ENCODE measurements at regions not wholly inside any gene's neighbourhood (a gene's known extent, or its start where the extent isn't known, plus 50 kb on each side); places are given as distances from the start of the nearest gene placed in this dataset.

DNA sequence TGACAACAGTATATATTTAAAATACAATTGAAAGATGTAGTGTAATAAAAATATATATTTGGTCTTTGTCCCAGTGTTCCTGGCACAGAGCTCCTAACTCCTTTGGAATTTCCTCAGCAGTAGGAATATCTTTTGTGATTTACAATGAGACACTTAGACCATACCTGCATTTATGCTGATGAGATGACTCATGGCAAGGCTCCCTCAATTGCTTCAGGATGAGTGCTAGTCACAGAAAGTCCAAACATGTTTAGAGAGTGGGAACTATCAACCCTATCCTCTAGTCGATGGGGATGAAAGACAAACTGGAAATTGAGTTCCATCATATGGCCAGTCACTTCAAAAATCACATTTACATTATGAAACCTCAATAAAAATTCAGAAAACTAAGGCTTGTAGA, 588.3 kb upstream of the LMCD1 start:
- Histone ChIP-seq H2AK5ac (ENCODE audit: low read depth, low read length) (no peak overlapping the region), H3K4me1 (ENCODE audit: control insufficient read depth, insufficient read depth, low read length) (no peaks in the 10 kb centered on the region), H4K91ac (ENCODE audit: insufficient read depth, low read depth, low read length) (no peak overlapping the region), H4K8ac (ENCODE audit: low read depth in 2 of 2, low read length in 2 of 2) (no peak overlapping the region), H3K9me3 (ENCODE audit: control insufficient read depth, insufficient read depth, low read length) (peaks cover 22% of the 10 kb centered on the region), H4K5ac (ENCODE audit: low read depth, low read length) (no peak overlapping the region), H2BK20ac (ENCODE audit: low read depth, low read length) (no peak overlapping the region), H2BK5ac (ENCODE audit: low read depth, low read length, poor library complexity, severe bottlenecking) (no peak overlapping the region), H3K4me2 (ENCODE audit: low read depth, low read length) (no peak overlapping the region), H3K9ac (ENCODE audit: low read depth, low read length) (no peak overlapping the region), H2BK120ac (ENCODE audit: low read depth, low read length) (no peak overlapping the region), H3K14ac (replicated peaks; ENCODE audit: low read depth, low read length) (no peak overlapping the region), H3K4ac (ENCODE audit: low read depth, low read length) (no peak overlapping the region), H3K79me1 (ENCODE audit: low read depth in 1 of 2, low read length in 2 of 2) (no peaks in the 10 kb centered on the region), H3K27ac (ENCODE audit: insufficient read depth, low read length) (no peak overlapping the region), H3K36me3 (ENCODE audit: control insufficient read depth, insufficient read depth, low read length) (no peaks in the 10 kb centered on the region), H3K56ac (ENCODE audit: extremely low read depth, insufficient read depth, low read length) (no peak overlapping the region), H3K4me3 (ENCODE audit: insufficient read depth, low read depth, low read length) (no peak overlapping the region), H2AK9ac (replicated peaks; ENCODE audit: low read depth, low read length, poor library complexity) (no peak overlapping the region), H2BK15ac (ENCODE audit: low read depth, low read length) (no peak overlapping the region), H3K9me1 (ENCODE audit: insufficient read depth, low read length) (no peaks in the 10 kb centered on the region), H3K27me3 (ENCODE audit: control insufficient read depth, insufficient read depth, low read length) (no peaks in the 10 kb centered on the region), H4K20me1 (ENCODE audit: insufficient read depth, low read length) (no peaks in the 10 kb centered on the region), H3K18ac (ENCODE audit: low read depth, low read length) (no peak overlapping the region), H2AFZ (replicated peaks; ENCODE audit: low read length, poor library complexity) (no peak overlapping the region), H3K23ac (ENCODE audit: low read depth, low read length) (no peak overlapping the region)
- DNase-seq: no peak
- in situ Hi-C loops (cut with MboI; ENCODE audit: low sequenced_read_pairs) (no loop called here), intact Hi-C loops (cut with micrococcal nuclease) (no loop called here), dilution Hi-C loops (cut with HindIII; ENCODE audit: low sequenced_read_pairs, unreplicated experiment) (no loop called here)
- no peak for ATAC-seq (ENCODE audit: low read depth)
- no CpG with 5 or more reads among the region's 1 CpG for WGBS, 2 experiments (ENCODE audit: extremely low coverage in 2 of 2, insufficient read length in 1 of 2)
- BruUV-seq (replicated peaks): no TSS peak
- POLR2A ChIA-PET (ENCODE audit: unreplicated experiment): no interaction called here
- CTCF ChIA-PET: no interaction called here
- TF ChIP-seq, protein P1, sequence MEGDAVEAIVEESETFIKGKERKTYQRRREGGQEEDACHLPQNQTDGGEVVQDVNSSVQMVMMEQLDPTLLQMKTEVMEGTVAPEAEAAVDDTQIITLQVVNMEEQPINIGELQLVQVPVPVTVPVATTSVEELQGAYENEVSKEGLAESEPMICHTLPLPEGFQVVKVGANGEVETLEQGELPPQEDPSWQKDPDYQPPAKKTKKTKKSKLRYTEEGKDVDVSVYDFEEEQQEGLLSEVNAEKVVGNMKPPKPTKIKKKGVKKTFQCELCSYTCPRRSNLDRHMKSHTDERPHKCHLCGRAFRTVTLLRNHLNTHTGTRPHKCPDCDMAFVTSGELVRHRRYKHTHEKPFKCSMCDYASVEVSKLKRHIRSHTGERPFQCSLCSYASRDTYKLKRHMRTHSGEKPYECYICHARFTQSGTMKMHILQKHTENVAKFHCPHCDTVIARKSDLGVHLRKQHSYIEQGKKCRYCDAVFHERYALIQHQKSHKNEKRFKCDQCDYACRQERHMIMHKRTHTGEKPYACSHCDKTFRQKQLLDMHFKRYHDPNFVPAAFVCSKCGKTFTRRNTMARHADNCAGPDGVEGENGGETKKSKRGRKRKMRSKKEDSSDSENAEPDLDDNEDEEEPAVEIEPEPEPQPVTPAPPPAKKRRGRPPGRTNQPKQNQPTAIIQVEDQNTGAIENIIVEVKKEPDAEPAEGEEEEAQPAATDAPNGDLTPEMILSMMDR (conservative IDR thresholded peaks at IDR 0.05; ENCODE audit: low read depth, low read length): no peak
- TF ChIP-seq RFX5 (IDR thresholded peaks at IDR 0.05; ENCODE audit: low read depth, low read length) (no peak), NFE2L2 (IDR thresholded peaks at IDR 0.05; ENCODE audit: low read depth, low read length) (no peak), CHD1 (IDR thresholded peaks at IDR 0.05; ENCODE audit: low read depth, low read length) (no peak), CEBPB (IDR thresholded peaks at IDR 0.05; ENCODE audit: low read depth, low read length) (no peak), MXI1 (IDR thresholded peaks at IDR 0.05; ENCODE audit: borderline replicate concordance, low read depth, low read length) (no peak), SMC3 (IDR thresholded peaks at IDR 0.05; ENCODE audit: low read depth, low read length) (no peak), FOS (IDR thresholded peaks at IDR 0.05; ENCODE audit: low read depth, low read length) (no peak), POLR2A (IDR thresholded peaks at IDR 0.05; ENCODE audit: low read depth, low read length) (no peak), BHLHE40 (IDR thresholded peaks at IDR 0.05; ENCODE audit: low read depth, low read length) (no peak), RAD21 (IDR thresholded peaks at IDR 0.05; ENCODE audit: low read length) (no peak), MAFK (IDR thresholded peaks at IDR 0.05; ENCODE audit: low read depth, low read length) (no peak)
- TF ChIP-seq, protein P2, sequence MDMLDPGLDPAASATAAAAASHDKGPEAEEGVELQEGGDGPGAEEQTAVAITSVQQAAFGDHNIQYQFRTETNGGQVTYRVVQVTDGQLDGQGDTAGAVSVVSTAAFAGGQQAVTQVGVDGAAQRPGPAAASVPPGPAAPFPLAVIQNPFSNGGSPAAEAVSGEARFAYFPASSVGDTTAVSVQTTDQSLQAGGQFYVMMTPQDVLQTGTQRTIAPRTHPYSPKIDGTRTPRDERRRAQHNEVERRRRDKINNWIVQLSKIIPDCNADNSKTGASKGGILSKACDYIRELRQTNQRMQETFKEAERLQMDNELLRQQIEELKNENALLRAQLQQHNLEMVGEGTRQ (IDR thresholded peaks at IDR 0.05; ENCODE audit: low read depth, low read length): no peak
- TF ChIP-seq, protein P3, sequence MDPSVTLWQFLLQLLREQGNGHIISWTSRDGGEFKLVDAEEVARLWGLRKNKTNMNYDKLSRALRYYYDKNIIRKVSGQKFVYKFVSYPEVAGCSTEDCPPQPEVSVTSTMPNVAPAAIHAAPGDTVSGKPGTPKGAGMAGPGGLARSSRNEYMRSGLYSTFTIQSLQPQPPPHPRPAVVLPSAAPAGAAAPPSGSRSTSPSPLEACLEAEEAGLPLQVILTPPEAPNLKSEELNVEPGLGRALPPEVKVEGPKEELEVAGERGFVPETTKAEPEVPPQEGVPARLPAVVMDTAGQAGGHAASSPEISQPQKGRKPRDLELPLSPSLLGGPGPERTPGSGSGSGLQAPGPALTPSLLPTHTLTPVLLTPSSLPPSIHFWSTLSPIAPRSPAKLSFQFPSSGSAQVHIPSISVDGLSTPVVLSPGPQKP (IDR thresholded peaks at IDR 0.05; ENCODE audit: borderline replicate concordance, low read depth, low read length): no peak

All from IMR-90 (cell line).